Endothelial cell of umbilical vein (primary cell): ENCODE measurements at regions not wholly inside any gene's neighbourhood (a gene's known extent, or its start where the extent isn't known, plus 50 kb on each side); places are given as distances from the start of the nearest gene placed in this dataset.

Experiments used
- BruUV-seq: library from RNA; stranded (reverse); fragments of 400-500 nt; replicated peaks from 2 replicates; lab custom pipeline; 2021; lab: Mats Ljungman, UMichigan
- CTCF ChIA-PET: fragments of 300-600, 350-600 bp; sonication (Branson Sonifier 250); formaldehyde crosslinking; loops from one replicate; lab custom pipeline; 2021; ENCODE audit warnings: antibody characterized with exemption, inconsistent platforms; lab: Charles Lee
- POLR2A ChIA-PET: fragments of 300-600, 350-600 bp; sonication (Branson Sonifier 250); formaldehyde crosslinking; loops from one replicate; lab custom pipeline; 2021; ENCODE audit warnings: antibody characterized with exemption, inconsistent platforms; lab: Charles Lee
- DNase-seq: peaks from one replicate; pipeline ENCODE4 v3.0.0-alpha.2; 2011; ENCODE audit warnings: low read depth, low spot score
- FAIRE-seq: peaks from 2 replicates; lab custom pipeline; 2011; peaks lifted over from hg19 to GRCh38; lab: Jason Lieb, UNC
- H2AFZ ChIP-seq: 2 replicates; pipeline ENCODE4 v1.6.0; 2012; ENCODE audit warnings: low read depth, low read length, control low read depth, inconsistent platforms
- H3K27ac ChIP-seq: 2 replicates; pipeline ENCODE4 v1.5.1; 2011; ENCODE audit warnings: low read depth, mild to moderate bottlenecking, control low read depth, low read length, moderate library complexity; ENCODE audit not compliant: insufficient read depth
- H3K27me3 ChIP-seq, 2 experiments: 2 replicates each; pipeline versions ENCODE4 v1.6.0 to v1.6.1; 2011; ENCODE audit warnings: low read length in 2 of 2, mixed read lengths in 1 of 2; ENCODE audit not compliant: control insufficient read depth in 2 of 2, insufficient read depth in 2 of 2
- H3K36me3 ChIP-seq, 2 experiments: 2 replicates in 1 of 2; 3 replicates in 1 of 2; pipeline ENCODE4 v1.5.1; 2011; ENCODE audit warnings: low read length in 2 of 2, mild to moderate bottlenecking in 1 of 2, moderate library complexity in 1 of 2; ENCODE audit not compliant: control insufficient read depth in 2 of 2, insufficient read depth in 2 of 2; ENCODE audit errors: extremely low read depth in 1 of 2
- H3K4me1 ChIP-seq: 3 replicates; pipeline ENCODE4 v1.5.1; 2011; ENCODE audit warnings: mild to moderate bottlenecking, low read length; ENCODE audit not compliant: control insufficient read depth, insufficient read depth; ENCODE audit errors: extremely low read depth
- H3K4me2 ChIP-seq: 2 replicates; pipeline ENCODE4 v1.6.1; 2011; ENCODE audit warnings: low read length, control low read depth, mixed read lengths; ENCODE audit not compliant: insufficient read depth
- H3K4me3 ChIP-seq, 3 experiments: fragments of 200-600 bp in 1 of 3; sonication (generic), shearing (Covaris generic) in 1 of 3; replicated peaks in 1 of 3; 2 replicates each; pipeline ENCODE4 v1.5.1; 2011 to 2016; ENCODE audit warnings: control low read depth in 3 of 3, low read length in 3 of 3, mild to moderate bottlenecking in 2 of 3, inconsistent platforms in 1 of 3, low read depth in 1 of 3, moderate library complexity in 1 of 3; ENCODE audit not compliant: insufficient read depth in 1 of 3
- H3K79me2 ChIP-seq: 2 replicates; pipeline ENCODE4 v1.6.0; 2012; ENCODE audit warnings: low read length, inconsistent platforms; ENCODE audit not compliant: control insufficient read depth, insufficient read depth
- H3K9ac ChIP-seq: replicated peaks from 2 replicates; pipeline ENCODE3; 2011; ENCODE audit warnings: low read length, control low read depth; ENCODE audit not compliant: insufficient read depth; ENCODE audit errors: extremely low read depth
- H3K9me1 ChIP-seq: replicated peaks from 3 replicates; pipeline ENCODE4 v1.6.0; 2011; ENCODE audit warnings: mild to moderate bottlenecking, low read length; ENCODE audit not compliant: control insufficient read depth, insufficient read depth; ENCODE audit errors: extremely low read depth
- H3K9me3 ChIP-seq: replicated peaks from 2 replicates; pipeline ENCODE4 v1.5.1; 2012; ENCODE audit warnings: low read length, inconsistent platforms; ENCODE audit not compliant: control insufficient read depth, insufficient read depth
- H4K20me1 ChIP-seq: replicated peaks from 2 replicates; pipeline ENCODE3; 2011; ENCODE audit warnings: mild to moderate bottlenecking, low read length; ENCODE audit not compliant: control insufficient read depth, insufficient read depth; ENCODE audit errors: extremely low read depth
- CTCF ChIP-seq, 2 donors: IDR thresholded peaks; 1 replicate in 1 of 2; 2 replicates in 1 of 2; pipeline ENCODE4 v1.5.1; 2011; ENCODE audit warnings: low read length in 2 of 2, mild to moderate bottlenecking in 2 of 2, moderate library complexity in 2 of 2, control low read depth in 1 of 2, inconsistent platforms in 1 of 2, low read depth in 1 of 2; ENCODE audit not compliant: insufficient read depth in 1 of 2; ENCODE audit errors: extremely low read depth in 1 of 2
- EZH2 ChIP-seq: IDR thresholded peaks from 2 replicates; pipeline ENCODE4 v1.6.1; 2012; ENCODE audit warnings: borderline replicate concordance, low read depth, mild to moderate bottlenecking, moderate library complexity, low read length, inconsistent platforms; ENCODE audit not compliant: severe bottlenecking
- FOS ChIP-seq: IDR thresholded peaks from 2 replicates; pipeline ENCODE4 v1.6.1; 2011; ENCODE audit warnings: mild to moderate bottlenecking, low read length, moderate library complexity, borderline replicate concordance; ENCODE audit not compliant: insufficient read depth
- GATA2 ChIP-seq: IDR thresholded peaks from 2 replicates; pipeline ENCODE4 v1.7.0; 2011; ENCODE audit warnings: low read depth, mild to moderate bottlenecking, moderate library complexity, mixed read lengths, low read length; ENCODE audit not compliant: insufficient read length, insufficient read depth
- JUN ChIP-seq: IDR thresholded peaks from 2 replicates; pipeline ENCODE4 v1.6.1; 2011; ENCODE audit warnings: borderline replicate concordance, low read depth; ENCODE audit not compliant: insufficient read length, insufficient read depth
- MAX ChIP-seq: IDR thresholded peaks from 2 replicates; pipeline ENCODE4 v1.6.1; 2011; ENCODE audit not compliant: insufficient read depth, insufficient read length
- MYC ChIP-seq: IDR thresholded peaks from one replicate; pipeline ENCODE4 v1.6.1; 2011; ENCODE audit warnings: mild to moderate bottlenecking, low read depth, low read length
- POLR2A ChIP-seq: IDR thresholded peaks from 2 replicates; pipeline ENCODE4 v1.6.1; 2012; ENCODE audit warnings: low read depth, mild to moderate bottlenecking, control low read depth, low read length
- POLR2AphosphoS5 ChIP-seq: IDR thresholded peaks from 2 replicates; pipeline ENCODE4 v1.6.1; 2012; ENCODE audit warnings: low read depth, mild to moderate bottlenecking, control low read depth, low read length, moderate library complexity; ENCODE audit not compliant: insufficient read depth
- dilution Hi-C: fragments of 300-500 bp; cut with MboI; formaldehyde crosslinking; loops from one replicate; pipeline ENCODE4 v1.15.0; 2019; ENCODE audit warnings: low sequenced_read_pairs; ENCODE audit not compliant: extremely low pct_ligation_motif_present
- intact Hi-C: fragments of 100-400 bp; cut with micrococcal nuclease; formaldehyde crosslinking; loops from one replicate; pipeline ENCODE4 v1.10.0; 2022

GRCh38 chr3:118244761-118245160 is 789.9 kb downstream of the IGSF11 start:
- no peaks in the 10 kb centered on the region for H3K36me3 ChIP-seq
- H3K27me3 ChIP-seq, result no peaks in the 10 kb centered on the region
- FAIRE-seq, result no peak
- no peaks in the 10 kb centered on the region for H3K9me3 ChIP-seq
- DNase-seq, result no peak
- POLR2A ChIA-PET, result no interaction called here
- no peaks in the 10 kb centered on the region for H4K20me1 ChIP-seq
- no peaks in the 10 kb centered on the region for H3K79me2 ChIP-seq
- no peaks in the 10 kb centered on the region for H3K9me1 ChIP-seq
- no peak overlapping the region for H3K4me2 ChIP-seq
- dilution Hi-C loops, result no loop called here
- no peak overlapping the region for H3K4me3 ChIP-seq
- BruUV-seq, result no TSS peak
- no peak overlapping the region for H2AFZ ChIP-seq
- H3K27ac ChIP-seq, result no peak overlapping the region
- CTCF ChIA-PET, result no interaction called here
- no peak overlapping the region for H3K9ac ChIP-seq
- intact Hi-C loops, result no loop called here
- H3K4me1 ChIP-seq, result no peaks in the 10 kb centered on the region
- TF ChIP-seq EZH2 (no peak), JUN (no peak), POLR2A (no peak), POLR2AphosphoS5 (no peak), FOS (no peak), CTCF (IDR thresholded peaks at IDR 0.05; ENCODE audit: extremely low read depth in 1 of 2, insufficient read depth in 1 of 2, low read depth in 1 of 2, low read length in 2 of 2) (no peak), MAX (no peak), GATA2 (no peak), MYC (no peak)
